ENCODE measurements at regions not wholly inside any gene's neighbourhood (a gene's known extent, or its start where the extent isn't known, plus 50 kb on each side); places are given as distances from the start of the nearest gene placed in this dataset.
"Not testable (repeated sequence)": the region's sequence is repeated elsewhere in the genome, so short reads cannot be mapped to it uniquely, and the experiment has no call there.

- no peak for DNase-seq (ENCODE audit: low read depth in 2 of 2)
Measured at GRCh38 chr5:143533978-143534760, 130.7 kb upstream of the NR3C1 start.

GRCh38 chr5:143533475-143533874 is 130.0 kb upstream of the NR3C1 start:
- no peak for DNase-seq (ENCODE audit: low read depth in 2 of 2)

GRCh38 chr5:143527808-143528207 is 124.3 kb upstream of the NR3C1 start:
- no peak for DNase-seq (ENCODE audit: low read depth in 2 of 2)

GRCh38 chr5:143525176-143525575 is 121.7 kb upstream of the NR3C1 start:
- no peak for DNase-seq (ENCODE audit: low read depth in 2 of 2)

DNA sequence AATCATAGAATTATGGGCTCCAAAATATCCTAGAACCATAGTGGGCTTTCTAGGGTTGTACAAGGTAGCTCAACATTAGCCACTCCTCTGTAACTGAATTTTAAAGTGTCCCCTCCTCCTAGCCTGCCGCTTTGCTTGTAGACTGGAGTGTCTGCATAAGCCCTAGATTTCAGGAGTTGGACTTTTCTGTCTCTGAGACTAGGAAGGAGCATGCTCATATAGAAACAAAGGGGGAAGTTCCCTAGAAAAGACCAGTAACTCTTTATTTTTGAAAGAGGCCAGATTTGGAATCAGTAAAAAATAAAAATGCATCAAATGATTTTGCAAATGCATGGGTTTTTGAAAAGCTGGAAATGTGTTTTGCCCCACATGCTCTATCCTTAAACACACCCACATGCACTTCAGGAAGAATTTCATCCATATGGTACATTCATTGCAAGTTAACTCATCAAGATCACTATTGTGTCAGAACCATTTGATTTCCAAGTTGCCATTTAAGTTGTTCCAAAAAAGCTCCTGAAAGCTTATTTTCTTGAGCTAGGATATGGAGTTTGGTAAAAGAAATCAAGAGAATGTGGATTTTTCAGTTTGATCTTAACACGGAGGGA is 121.0 kb upstream of the NR3C1 start:
- no peak for DNase-seq (ENCODE audit: low read depth in 2 of 2)

DNA sequence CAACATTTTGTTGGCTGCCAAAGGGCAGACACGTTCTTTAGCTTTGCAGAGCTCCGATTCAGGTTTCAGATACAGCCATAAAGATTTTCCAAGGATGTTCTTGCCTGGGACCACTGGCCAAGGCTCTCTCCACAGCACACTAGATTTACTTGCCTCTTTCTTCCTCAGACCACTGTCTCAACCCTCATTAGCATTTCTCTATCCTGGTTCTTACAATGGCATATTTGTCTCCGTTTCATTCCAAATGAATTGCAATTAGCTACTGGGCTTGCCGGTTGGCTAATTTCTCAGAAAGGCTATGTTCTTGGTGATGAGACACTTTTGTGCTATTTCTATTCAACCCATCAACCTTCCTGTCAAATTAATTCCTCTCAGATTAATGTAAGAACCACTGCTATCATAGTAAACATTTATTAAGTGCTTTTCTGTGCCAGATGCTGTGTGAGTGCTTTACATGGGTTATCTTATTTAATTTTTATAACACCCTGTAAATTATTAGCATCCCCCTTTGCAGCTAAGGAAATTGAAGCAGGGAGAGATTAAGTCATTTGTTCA is 118.4 kb upstream of the NR3C1 start:
- no peak for DNase-seq (ENCODE audit: low read depth in 2 of 2)

GRCh38 chr5:143521141-143521540 is 117.7 kb upstream of the NR3C1 start:
- no peak for DNase-seq (ENCODE audit: low read depth in 2 of 2)

DNA sequence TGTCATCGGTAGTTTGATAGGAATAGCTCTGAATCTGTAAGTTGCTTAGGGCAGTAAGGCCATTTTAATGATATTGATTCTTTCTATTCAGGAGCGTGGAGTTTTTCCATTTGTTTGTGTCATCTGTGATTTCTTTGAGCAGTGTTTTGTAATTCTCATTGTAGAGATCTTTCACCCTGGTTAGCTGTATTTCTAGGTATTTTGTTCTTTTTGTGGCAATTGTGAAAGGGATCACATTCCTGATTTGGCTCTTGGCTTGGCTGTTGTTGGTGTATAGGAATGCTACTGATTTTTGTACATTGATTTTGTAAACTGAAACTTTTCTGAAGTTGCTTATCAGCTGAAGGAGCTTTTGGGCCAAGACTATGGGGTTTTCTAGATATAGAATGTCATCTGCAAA is 115.7 kb upstream of the NR3C1 start:
- DNase-seq (ENCODE audit: low read depth in 2 of 2), result not testable (repeated sequence)

DNA sequence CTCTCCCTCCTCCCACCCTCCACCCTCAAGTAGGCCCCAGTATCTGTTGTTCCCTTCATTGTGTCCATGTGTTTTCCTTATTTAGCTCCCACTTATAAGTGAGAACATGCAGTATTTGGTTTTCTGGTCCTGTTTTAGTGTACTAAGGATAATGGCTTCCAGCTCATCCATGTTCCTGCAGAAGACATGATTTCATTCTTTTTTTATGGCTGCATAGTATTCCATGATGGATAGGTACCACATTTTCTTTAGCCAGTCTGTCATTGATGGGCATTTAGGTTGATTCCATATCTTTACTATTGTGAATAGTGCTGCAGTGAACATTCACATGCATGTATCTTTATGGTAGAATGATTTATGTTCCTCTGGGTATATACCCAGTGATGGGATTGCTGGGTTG is 114.3 kb upstream of the NR3C1 start:
- DNase-seq (ENCODE audit: low read depth in 2 of 2), result not testable (repeated sequence)

DNA sequence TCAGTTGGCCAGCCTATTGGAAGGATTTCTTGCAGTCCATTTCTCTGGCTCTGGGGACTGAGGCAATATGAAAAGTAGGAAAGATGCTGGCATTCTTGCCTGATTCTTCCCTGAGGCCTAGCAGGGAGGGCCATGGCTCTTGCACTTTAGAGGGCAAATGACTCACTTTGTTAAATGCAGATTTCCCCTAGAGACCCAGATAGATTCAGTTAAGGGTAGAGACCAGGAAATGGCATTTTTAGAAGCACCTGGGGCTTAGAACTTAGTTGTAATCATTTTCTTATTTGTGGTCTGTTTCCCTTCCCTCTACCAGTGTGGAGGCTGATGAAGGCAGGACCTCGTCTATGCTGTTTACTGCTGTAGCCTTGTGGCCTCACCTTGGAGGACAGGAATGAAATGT is 112.8 kb upstream of the NR3C1 start:
- no peak for DNase-seq (ENCODE audit: low read depth in 2 of 2)

DNA sequence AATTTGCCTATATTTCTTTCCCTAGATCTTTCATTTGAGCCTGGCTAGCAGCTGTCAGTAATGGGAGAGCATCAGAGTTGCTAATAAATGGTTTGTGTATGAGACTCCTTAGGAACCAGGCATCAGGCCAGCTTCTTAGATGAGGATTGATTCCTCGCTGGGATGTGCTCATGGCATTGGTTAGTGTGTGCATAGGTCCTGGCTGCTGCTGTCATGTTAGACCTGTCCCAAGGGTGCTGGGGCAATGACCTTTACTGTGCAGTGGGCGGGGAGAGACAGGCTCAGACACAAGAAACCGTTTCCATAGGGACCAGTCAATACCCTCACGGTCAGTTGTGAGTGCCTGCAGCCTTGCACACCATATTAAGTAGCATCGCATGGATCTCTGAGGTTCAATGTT is 112.3 kb upstream of the NR3C1 start:
- no peak for DNase-seq (ENCODE audit: low read depth in 2 of 2)

- no peak for DNase-seq (ENCODE audit: low read depth in 2 of 2)
Measured at GRCh38 chr5:143514616-143515335, 111.3 kb upstream of the NR3C1 start.

- no peak for DNase-seq (ENCODE audit: low read depth in 2 of 2)
Measured at GRCh38 chr5:143513720-143514119, 110.2 kb upstream of the NR3C1 start.

GRCh38 chr5:143511736-143512135 is 108.2 kb upstream of the NR3C1 start:
- no peak for DNase-seq (ENCODE audit: low read depth in 2 of 2)

DNA sequence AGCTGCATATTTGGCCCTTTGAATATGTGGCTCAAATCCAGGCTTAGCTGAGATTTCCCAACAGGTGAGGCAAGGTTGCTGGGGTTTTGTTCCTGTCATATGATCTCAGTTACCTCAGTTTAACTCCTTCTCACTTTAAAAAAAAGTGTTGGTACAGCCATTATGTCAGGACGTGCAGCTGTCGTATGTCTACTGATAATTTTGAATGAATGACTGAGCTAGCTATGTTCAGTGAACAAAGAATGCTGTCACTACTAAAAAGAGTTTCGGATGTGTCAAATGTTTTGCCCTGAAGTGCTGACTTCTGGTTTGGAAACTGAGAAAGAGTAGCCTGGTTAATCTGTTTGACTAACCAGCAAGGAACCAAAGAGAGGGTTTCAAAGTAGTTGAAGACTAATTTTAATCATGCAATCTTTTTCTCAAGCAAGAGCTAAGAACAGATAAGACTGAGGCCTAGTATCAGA is 106.3 kb upstream of the NR3C1 start:
- DNase-seq (ENCODE audit: low read depth in 2 of 2), result no peak

DNA sequence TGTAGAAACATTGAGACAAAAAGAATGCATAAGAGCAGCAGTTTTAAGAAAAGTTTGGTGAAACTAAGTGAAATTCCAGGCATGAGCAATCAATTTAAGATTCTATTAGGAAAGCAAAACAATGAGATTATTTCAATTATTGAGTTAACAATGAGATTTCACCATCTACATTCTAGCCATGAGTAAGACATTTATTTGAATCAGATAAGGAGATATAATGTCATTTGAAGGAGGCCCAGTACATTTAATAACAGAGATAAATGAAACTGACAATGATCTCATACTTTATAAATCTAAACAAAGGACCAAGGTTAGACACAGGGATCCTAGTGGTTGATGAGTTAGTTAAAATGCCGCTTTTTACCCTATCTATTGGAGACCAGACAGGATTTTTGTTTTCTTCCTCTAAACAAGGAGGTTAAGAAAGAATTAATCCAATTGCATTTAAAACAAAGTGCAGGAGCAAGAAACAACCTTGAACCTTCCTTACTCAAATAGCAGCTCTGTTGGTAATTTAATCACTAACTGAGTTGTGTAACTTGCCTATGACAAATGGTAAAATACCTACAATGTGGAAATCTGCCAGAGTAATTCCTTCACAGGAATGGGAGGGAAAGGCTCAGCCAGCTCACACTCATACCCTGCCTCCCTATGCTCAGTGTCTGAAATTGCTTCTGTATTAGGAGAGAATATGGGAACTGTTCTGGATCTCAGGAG is 103.5 kb upstream of the NR3C1 start:
- DNase-seq (ENCODE audit: low read depth in 2 of 2), result no peak

DNA sequence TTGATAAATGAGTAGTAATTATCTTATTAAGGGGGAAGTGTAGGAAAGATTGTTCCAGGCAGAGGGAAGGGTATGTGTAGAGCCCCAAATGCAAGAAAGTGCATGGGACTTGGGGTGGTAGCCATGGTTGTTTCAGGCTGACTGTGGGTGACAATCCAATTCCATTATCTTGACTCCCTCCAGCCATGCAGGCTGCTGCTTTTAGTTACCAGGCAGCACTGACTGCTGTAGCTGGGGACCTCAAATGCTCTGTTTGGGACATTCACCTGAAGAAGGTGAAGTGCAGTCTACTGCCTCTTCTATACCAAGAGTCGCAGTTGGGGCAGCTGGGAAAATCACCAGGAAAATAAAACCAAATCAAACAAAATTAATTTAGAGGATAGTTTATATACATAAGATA is 102.4 kb upstream of the NR3C1 start:
- DNase-seq (ENCODE audit: low read depth in 2 of 2), result no peak

DNA sequence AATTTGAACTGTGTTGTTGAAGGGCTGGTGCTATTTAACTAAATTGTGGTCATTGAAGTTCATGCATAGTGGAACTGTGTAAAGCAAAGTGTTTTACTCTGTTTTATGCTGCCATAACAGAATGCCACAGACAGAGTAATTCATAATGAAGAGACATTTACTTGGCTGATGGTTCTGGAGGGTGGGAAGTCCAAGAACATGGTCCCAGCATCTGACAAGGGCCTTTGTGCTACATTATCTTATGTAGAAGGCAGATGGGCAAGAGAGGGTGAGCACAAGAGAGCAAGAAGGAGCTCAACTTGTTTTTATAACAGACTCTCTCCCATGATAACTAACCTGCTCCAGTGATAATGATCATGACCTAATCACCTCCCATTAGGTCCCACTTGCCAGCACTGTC is 101.9 kb upstream of the NR3C1 start:
- DNase-seq (ENCODE audit: low read depth in 2 of 2), result no peak

DNA sequence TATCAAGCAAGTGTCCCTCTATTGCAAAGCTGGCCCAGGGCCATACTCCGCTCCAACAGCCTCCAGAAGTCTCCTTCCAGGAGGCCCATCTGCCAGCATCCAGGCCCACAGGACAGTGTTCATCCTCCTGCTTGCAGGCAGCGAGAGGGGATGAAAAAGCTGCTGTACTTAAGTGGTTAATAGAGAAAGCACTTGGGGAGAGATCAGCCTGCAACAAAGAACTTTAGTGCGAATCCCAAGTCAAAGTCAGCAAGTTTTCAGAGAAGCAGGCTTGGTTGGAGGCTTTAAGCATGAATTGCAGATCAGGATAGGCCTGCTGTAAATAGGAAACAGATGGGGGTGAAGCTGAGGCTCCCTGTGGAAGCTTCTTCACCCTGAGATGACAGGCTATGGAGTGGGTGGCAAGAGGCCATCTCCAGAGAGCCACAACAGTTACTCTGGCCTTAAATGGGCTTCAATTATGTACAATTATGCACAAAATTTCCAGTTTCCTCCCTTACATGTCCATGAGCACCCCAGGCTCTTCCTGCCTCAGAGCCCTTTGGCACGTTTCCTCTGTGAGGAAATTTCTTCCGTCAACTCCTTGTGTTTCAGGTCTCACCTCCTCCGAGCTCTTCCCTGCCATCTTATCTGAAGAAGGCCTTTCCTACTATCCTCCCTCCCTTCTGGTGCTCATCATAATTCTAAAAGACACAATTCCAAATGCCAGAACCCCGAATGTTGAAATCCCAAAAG is 98.0 kb upstream of the NR3C1 start:
- DNase-seq (ENCODE audit: low read depth in 2 of 2), result no peak

- no peak for DNase-seq (ENCODE audit: low read depth in 2 of 2)
Measured at GRCh38 chr5:143499480-143500114, 96.1 kb upstream of the NR3C1 start.

DNA sequence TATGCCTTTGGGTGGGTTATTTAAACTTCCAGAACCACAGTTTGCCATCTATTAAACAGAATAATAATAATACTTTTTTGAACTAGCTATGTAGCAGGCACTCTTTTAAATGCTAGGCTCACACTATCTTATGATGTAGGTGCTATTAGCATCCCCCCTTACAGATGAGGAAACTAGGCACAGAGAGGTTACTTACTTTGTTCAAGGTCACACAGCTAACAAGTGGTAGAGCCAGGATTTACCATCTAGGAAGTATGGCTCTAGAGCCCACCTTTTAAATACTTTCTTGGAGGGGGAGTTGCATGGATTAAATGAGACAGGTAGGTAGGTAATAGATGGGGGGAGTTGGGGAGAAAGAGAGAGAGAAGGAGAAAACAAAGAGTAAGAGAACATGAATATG is 95.3 kb upstream of the NR3C1 start:
- no peak for DNase-seq (ENCODE audit: low read depth in 2 of 2)
